ENCODE measurements at regions not wholly inside any gene's neighbourhood (a gene's known extent, or its start where the extent isn't known, plus 50 kb on each side); places are given as distances from the start of the nearest gene placed in this dataset.

- DNase-seq = no peak
Measured at GRCh38 chr3:69435274-69436265, 49.7 kb upstream of the FRMD4B start.
